ENCODE measurements at regions not wholly inside any gene's neighbourhood (a gene's known extent, or its start where the extent isn't known, plus 50 kb on each side); places are given as distances from the start of the nearest gene placed in this dataset.

- peaks cover 4% of the 10 kb centered on the region; the same call in 1 of the 3 replicates for H3K36me3 Mint-ChIP-seq (ENCODE audit: low read depth)
- Histone ChIP-seq H2AFZ (no peak overlapping the region), H3K4me1 (ENCODE audit: insufficient read depth) (0 out of 2 replicates have a peak, but pooled peaks cover 4% of the 10 kb centered on the region), H3K79me2 (replicated peaks; ENCODE audit: insufficient read depth) (no peaks in the 10 kb centered on the region), H4K20me1 (replicated peaks; ENCODE audit: insufficient read depth) (no peaks in the 10 kb centered on the region), H3K4me3 (no peak overlapping the region), H3K9me2 (ENCODE audit: insufficient read depth) (no peaks in the 10 kb centered on the region), H3F3A (replicated peaks; ENCODE audit: low read depth) (no peaks in the 10 kb centered on the region), H3K36me3 (ENCODE audit: insufficient read depth) (no peaks in the 10 kb centered on the region), H3K4me2 (no peak overlapping the region), H3K27ac (ENCODE audit: low read depth) (no peak overlapping the region), H3K27me3 (ENCODE audit: insufficient read depth) (no peaks in the 10 kb centered on the region)
- no peaks in the 10 kb centered on the region for H3K27me3 Mint-ChIP-seq (ENCODE audit: insufficient read depth, low read depth, poor library complexity)
- TF ChIP-seq, protein P1, sequence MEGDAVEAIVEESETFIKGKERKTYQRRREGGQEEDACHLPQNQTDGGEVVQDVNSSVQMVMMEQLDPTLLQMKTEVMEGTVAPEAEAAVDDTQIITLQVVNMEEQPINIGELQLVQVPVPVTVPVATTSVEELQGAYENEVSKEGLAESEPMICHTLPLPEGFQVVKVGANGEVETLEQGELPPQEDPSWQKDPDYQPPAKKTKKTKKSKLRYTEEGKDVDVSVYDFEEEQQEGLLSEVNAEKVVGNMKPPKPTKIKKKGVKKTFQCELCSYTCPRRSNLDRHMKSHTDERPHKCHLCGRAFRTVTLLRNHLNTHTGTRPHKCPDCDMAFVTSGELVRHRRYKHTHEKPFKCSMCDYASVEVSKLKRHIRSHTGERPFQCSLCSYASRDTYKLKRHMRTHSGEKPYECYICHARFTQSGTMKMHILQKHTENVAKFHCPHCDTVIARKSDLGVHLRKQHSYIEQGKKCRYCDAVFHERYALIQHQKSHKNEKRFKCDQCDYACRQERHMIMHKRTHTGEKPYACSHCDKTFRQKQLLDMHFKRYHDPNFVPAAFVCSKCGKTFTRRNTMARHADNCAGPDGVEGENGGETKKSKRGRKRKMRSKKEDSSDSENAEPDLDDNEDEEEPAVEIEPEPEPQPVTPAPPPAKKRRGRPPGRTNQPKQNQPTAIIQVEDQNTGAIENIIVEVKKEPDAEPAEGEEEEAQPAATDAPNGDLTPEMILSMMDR (conservative IDR thresholded peaks at IDR 0.05; ENCODE audit: low read depth in 2 of 2), result peak; percentile 52 to 70
- TF ChIP-seq EZH2 (IDR thresholded peaks at IDR 0.05; ENCODE audit: low read depth, unreplicated experiment), result no peak
- no peak for TF ChIP-seq STAT1 (IDR thresholded peaks at IDR 0.05; ENCODE audit: unreplicated experiment)
- no peak for TF ChIP-seq ZNF331 (CRISPR knock-in tag; IDR thresholded peaks at IDR 0.05; ENCODE audit: low read depth)
- TF ChIP-seq EZH2phosphoT487 (IDR thresholded peaks at IDR 0.05; ENCODE audit: unreplicated experiment), result no peak
- no peak for TF ChIP-seq CREB1 (CRISPR knock-in tag; IDR thresholded peaks at IDR 0.05; ENCODE audit: low read depth)
- no peak overlapping the region for H3K27ac Mint-ChIP-seq
- ATAC-seq (no peak), DNase-seq (ENCODE audit: low spot score) (peak; percentile 30)
- H3K9me3 Mint-ChIP-seq, result no peaks in the 10 kb centered on the region; the same call in 2 of the 3 replicates
- no peak overlapping the region for H3K4me3 Mint-ChIP-seq
- peaks cover 8% of the 10 kb centered on the region for H3K4me1 Mint-ChIP-seq
Observed at GRCh38 chr6:114690625-114691024, 347.8 kb upstream of the HS3ST5 start.

GRCh38 chr6:114659513-114659912 lies 316.7 kb upstream of the HS3ST5 start:
- Histone ChIP-seq H3K36me3 (ENCODE audit: insufficient read depth) (no peaks in the 10 kb centered on the region), H3K27me3 (ENCODE audit: insufficient read depth) (no peaks in the 10 kb centered on the region), H3K4me2 (no peak overlapping the region), H3K79me2 (replicated peaks; ENCODE audit: insufficient read depth) (no peaks in the 10 kb centered on the region), H4K20me1 (replicated peaks; ENCODE audit: insufficient read depth) (no peaks in the 10 kb centered on the region), H3K4me3 (no peak overlapping the region), H3K9me2 (ENCODE audit: insufficient read depth) (no peaks in the 10 kb centered on the region), H3K4me1 (ENCODE audit: insufficient read depth) (no peaks in the 10 kb centered on the region), H2AFZ (no peak overlapping the region), H3F3A (replicated peaks; ENCODE audit: low read depth) (no peaks in the 10 kb centered on the region), H3K27ac (ENCODE audit: low read depth) (no peak overlapping the region)
- Mint-ChIP-seq H3K4me3 (no peak overlapping the region), H3K4me1 (no peaks in the 10 kb centered on the region), H3K36me3 (ENCODE audit: low read depth) (peaks cover 13% of the 10 kb centered on the region), H3K27ac (no peak overlapping the region), H3K27me3 (ENCODE audit: insufficient read depth, low read depth, poor library complexity) (no peaks in the 10 kb centered on the region), H3K9me3 (peaks cover 22% of the 10 kb centered on the region)
- ATAC-seq (no peak), DNase-seq (ENCODE audit: low spot score) (no peak)
- TF ChIP-seq CREB1 (CRISPR knock-in tag; IDR thresholded peaks at IDR 0.05; ENCODE audit: low read depth) (no peak), ZNF114 (CRISPR knock-in tag; IDR thresholded peaks at IDR 0.05) (no peak), STAT1 (IDR thresholded peaks at IDR 0.05; ENCODE audit: unreplicated experiment) (no peak), POLR2AphosphoS5 (IDR thresholded peaks at IDR 0.05; ENCODE audit: low read depth) (no peak), NANOG (IDR thresholded peaks at IDR 0.05; ENCODE audit: borderline replicate concordance) (no peak)
- TF ChIP-seq, protein P1 (conservative IDR thresholded peaks at IDR 0.05; ENCODE audit: low read depth in 2 of 2), result no peak
- TF ChIP-seq, protein P2, sequence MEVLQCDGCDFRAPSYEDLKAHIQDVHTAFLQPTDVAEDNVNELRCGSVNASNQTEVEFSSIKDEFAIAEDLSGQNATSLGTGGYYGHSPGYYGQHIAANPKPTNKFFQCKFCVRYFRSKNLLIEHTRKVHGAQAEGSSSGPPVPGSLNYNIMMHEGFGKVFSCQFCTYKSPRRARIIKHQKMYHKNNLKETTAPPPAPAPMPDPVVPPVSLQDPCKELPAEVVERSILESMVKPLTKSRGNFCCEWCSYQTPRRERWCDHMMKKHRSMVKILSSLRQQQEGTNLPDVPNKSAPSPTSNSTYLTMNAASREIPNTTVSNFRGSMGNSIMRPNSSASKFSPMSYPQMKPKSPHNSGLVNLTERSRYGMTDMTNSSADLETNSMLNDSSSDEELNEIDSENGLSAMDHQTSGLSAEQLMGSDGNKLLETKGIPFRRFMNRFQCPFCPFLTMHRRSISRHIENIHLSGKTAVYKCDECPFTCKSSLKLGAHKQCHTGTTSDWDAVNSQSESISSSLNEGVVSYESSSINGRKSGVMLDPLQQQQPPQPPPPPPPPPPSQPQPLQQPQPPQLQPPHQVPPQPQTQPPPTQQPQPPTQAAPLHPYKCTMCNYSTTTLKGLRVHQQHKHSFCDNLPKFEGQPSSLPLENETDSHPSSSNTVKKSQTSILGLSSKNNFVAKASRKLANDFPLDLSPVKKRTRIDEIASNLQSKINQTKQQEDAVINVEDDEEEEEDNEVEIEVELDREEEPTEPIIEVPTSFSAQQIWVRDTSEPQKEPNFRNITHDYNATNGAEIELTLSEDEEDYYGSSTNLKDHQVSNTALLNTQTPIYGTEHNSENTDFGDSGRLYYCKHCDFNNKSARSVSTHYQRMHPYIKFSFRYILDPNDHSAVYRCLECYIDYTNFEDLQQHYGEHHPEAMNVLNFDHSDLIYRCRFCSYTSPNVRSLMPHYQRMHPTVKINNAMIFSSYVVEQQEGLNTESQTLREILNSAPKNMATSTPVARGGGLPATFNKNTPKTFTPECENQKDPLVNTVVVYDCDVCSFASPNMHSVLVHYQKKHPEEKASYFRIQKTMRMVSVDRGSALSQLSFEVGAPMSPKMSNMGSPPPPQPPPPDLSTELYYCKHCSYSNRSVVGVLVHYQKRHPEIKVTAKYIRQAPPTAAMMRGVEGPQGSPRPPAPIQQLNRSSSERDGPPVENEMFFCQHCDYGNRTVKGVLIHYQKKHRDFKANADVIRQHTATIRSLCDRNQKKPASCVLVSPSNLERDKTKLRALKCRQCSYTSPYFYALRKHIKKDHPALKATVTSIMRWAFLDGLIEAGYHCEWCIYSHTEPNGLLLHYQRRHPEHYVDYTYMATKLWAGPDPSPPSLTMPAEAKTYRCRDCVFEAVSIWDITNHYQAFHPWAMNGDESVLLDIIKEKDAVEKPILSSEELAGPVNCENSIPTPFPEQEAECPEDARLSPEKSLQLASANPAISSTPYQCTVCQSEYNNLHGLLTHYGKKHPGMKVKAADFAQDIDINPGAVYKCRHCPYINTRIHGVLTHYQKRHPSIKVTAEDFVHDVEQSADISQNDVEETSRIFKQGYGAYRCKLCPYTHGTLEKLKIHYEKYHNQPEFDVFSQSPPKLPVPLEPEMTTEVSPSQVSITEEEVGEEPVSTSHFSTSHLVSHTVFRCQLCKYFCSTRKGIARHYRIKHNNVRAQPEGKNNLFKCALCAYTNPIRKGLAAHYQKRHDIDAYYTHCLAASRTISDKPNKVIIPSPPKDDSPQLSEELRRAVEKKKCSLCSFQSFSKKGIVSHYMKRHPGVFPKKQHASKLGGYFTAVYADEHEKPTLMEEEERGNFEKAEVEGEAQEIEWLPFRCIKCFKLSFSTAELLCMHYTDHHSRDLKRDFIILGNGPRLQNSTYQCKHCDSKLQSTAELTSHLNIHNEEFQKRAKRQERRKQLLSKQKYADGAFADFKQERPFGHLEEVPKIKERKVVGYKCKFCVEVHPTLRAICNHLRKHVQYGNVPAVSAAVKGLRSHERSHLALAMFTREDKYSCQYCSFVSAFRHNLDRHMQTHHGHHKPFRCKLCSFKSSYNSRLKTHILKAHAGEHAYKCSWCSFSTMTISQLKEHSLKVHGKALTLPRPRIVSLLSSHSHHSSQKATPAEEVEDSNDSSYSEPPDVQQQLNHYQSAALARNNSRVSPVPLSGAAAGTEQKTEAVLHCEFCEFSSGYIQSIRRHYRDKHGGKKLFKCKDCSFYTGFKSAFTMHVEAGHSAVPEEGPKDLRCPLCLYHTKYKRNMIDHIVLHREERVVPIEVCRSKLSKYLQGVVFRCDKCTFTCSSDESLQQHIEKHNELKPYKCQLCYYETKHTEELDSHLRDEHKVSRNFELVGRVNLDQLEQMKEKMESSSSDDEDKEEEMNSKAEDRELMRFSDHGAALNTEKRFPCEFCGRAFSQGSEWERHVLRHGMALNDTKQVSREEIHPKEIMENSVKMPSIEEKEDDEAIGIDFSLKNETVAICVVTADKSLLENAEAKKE (CRISPR knock-in tag; IDR thresholded peaks at IDR 0.05), result no peak

Measured in GM23338 (cell line).